Neuronal stem cell (in vitro differentiated cells): ENCODE measurements at regions not wholly inside any gene's neighbourhood (a gene's known extent, or its start where the extent isn't known, plus 50 kb on each side); places are given as distances from the start of the nearest gene placed in this dataset.

Source experiments
- DNase-seq: peaks from one replicate; pipeline ENCODE4 v3.0.0-alpha.2; 2013; ENCODE audit warnings: low spot score
- H2AFZ ChIP-seq: one replicate; pipeline ENCODE4 v1.6.1; 2013; ENCODE audit warnings: mild to moderate bottlenecking, low read length, inconsistent platforms
- H2AK5ac ChIP-seq: 2 replicates; pipeline ENCODE4 v1.6.1; 2013; ENCODE audit warnings: low read depth, mild to moderate bottlenecking, inconsistent platforms, low read length, moderate library complexity, mixed read lengths
- H2BK120ac ChIP-seq: 2 replicates; pipeline ENCODE4 v1.6.1; 2013; ENCODE audit warnings: low read depth, mild to moderate bottlenecking, inconsistent platforms, low read length, moderate library complexity, mixed read lengths
- H2BK12ac ChIP-seq: one replicate; pipeline ENCODE4 v1.6.1; 2013; ENCODE audit warnings: low read length, inconsistent platforms
- H2BK15ac ChIP-seq: 2 replicates; pipeline ENCODE4 v1.6.1; 2013; ENCODE audit warnings: mild to moderate bottlenecking, low read length, inconsistent platforms, mixed read lengths
- H2BK5ac ChIP-seq: one replicate; pipeline ENCODE4 v1.6.1; 2013; ENCODE audit warnings: inconsistent platforms, mild to moderate bottlenecking, low read length, moderate library complexity
- H3K14ac ChIP-seq: one replicate; pipeline ENCODE4 v1.6.1; 2013; ENCODE audit warnings: low read length, inconsistent platforms
- H3K18ac ChIP-seq: 2 replicates; pipeline ENCODE4 v1.6.1; 2013; ENCODE audit warnings: low read length, inconsistent platforms
- H3K23ac ChIP-seq: 2 replicates; pipeline ENCODE4 v1.6.1; 2013; ENCODE audit warnings: low read depth, mild to moderate bottlenecking, mixed read lengths, low read length, inconsistent platforms; ENCODE audit not compliant: poor library complexity
- H3K27ac ChIP-seq: replicated peaks from 3 replicates; pipeline ENCODE4 v1.5.1; 2013; ENCODE audit warnings: low read length, inconsistent platforms
- H3K27me3 ChIP-seq, 3 experiments: 2 replicates each; pipeline ENCODE4 v1.6.1; 2013; ENCODE audit warnings: low read length in 3 of 3, mild to moderate bottlenecking in 2 of 3, inconsistent platforms in 1 of 3, low read depth in 1 of 3, mixed read lengths in 1 of 3, moderate library complexity in 1 of 3; ENCODE audit not compliant: control insufficient read depth in 3 of 3, insufficient read depth in 3 of 3
- H3K36me3 ChIP-seq, 2 donors: replicated peaks in 1 of 2; 2 replicates each; pipeline ENCODE4 v1.6.1; 2013; ENCODE audit warnings: low read length in 2 of 2; ENCODE audit not compliant: control insufficient read depth in 2 of 2, insufficient read depth in 2 of 2
- H3K4ac ChIP-seq: 2 replicates; pipeline ENCODE4 v1.6.1; 2013; ENCODE audit warnings: inconsistent platforms, mild to moderate bottlenecking, low read length, moderate library complexity
- H3K4me1 ChIP-seq, 2 donors: 1 replicate in 1 of 2; 2 replicates in 1 of 2; pipeline ENCODE4 v1.6.1; 2013; ENCODE audit warnings: low read length in 2 of 2, low read depth in 1 of 2; ENCODE audit not compliant: control insufficient read depth in 2 of 2, insufficient read depth in 1 of 2
- H3K4me2 ChIP-seq: one replicate; pipeline ENCODE4 v1.6.1; 2013; ENCODE audit warnings: mild to moderate bottlenecking, low read length, inconsistent platforms; ENCODE audit not compliant: insufficient read depth, poor library complexity, severe bottlenecking
- H3K4me3 ChIP-seq, 2 donors: 2 replicates each; pipeline ENCODE4 v1.5.1; 2013; ENCODE audit warnings: low read length in 2 of 2, mild to moderate bottlenecking in 2 of 2, inconsistent platforms in 1 of 2, moderate library complexity in 1 of 2
- H3K79me1 ChIP-seq: one replicate; pipeline ENCODE4 v1.6.1; 2013; ENCODE audit warnings: low read depth, mild to moderate bottlenecking, inconsistent platforms, low read length, moderate library complexity
- H3K9ac ChIP-seq: one replicate; pipeline ENCODE4 v1.6.1; 2013; ENCODE audit warnings: mild to moderate bottlenecking, low read depth, low read length, inconsistent platforms; ENCODE audit not compliant: poor library complexity
- H3K9me3 ChIP-seq, 2 donors: replicated peaks in 1 of 2; 2 replicates each; pipeline versions ENCODE3 to v1.6.1; 2013; ENCODE audit warnings: low read length in 2 of 2, mild to moderate bottlenecking in 2 of 2, inconsistent platforms in 1 of 2, low read depth in 1 of 2, mixed read lengths in 1 of 2, moderate library complexity in 1 of 2; ENCODE audit not compliant: control insufficient read depth in 2 of 2, insufficient read depth in 1 of 2
- H4K8ac ChIP-seq: one replicate; pipeline ENCODE4 v1.6.1; 2013; ENCODE audit warnings: low read depth, mild to moderate bottlenecking, inconsistent platforms, low read length, moderate library complexity
- H4K91ac ChIP-seq: one replicate; pipeline ENCODE4 v1.6.1; 2013; ENCODE audit warnings: low read length, low read depth, mild to moderate bottlenecking, inconsistent platforms; ENCODE audit not compliant: poor library complexity
- WGBS, 2 donors: extraction: QIAGEN DNeasy Blood & Tissue Kit; methylation state at CpG; one replicate each; pipeline ENCODE4 v1.1.7; 2013; ENCODE audit warnings: missing lambda C conversion rate in 2 of 2, mixed read lengths in 1 of 2; ENCODE audit not compliant: insufficient read length in 2 of 2, insufficient replicate concordance in 1 of 2; ENCODE audit errors: extremely low coverage in 2 of 2; 5-methylcytosine and 5-hydroxymethylcytosine counted together

DNA sequence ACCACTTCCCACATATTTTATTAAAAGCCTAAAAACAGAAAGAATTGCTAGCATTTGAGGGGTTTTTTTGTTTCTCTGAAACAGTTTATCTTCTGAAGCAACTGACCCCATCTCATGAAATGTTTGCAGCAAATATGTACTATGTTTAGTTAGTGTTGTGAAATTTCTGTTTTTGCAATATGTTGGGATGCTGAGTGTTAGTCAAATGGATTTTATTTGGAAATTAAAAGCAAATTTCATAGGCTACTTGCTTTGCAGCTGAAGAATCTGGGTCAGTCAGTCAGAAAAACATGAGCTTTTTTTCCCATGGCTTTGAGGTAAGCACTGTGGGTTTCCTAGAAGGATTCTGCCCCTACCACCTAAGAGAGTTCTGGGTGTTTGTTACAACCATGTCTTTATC lies 184.9 kb upstream of the DKK2 start:
- H3K27me3 ChIP-seq, result no peaks in the 10 kb centered on the region
- no peak overlapping the region for H2AK5ac ChIP-seq
- no peak overlapping the region for H3K4me3 ChIP-seq
- no peak overlapping the region for H2BK15ac ChIP-seq
- no peak overlapping the region for H3K18ac ChIP-seq
- H3K36me3 ChIP-seq, result no peaks in the 10 kb centered on the region
- H2AFZ ChIP-seq, result no peak overlapping the region
- H3K9me3 ChIP-seq, result no peaks in the 10 kb centered on the region
- no peak overlapping the region for H3K14ac ChIP-seq
- H3K4me1 ChIP-seq, result no peaks in the 10 kb centered on the region
- no peak for DNase-seq
- H3K23ac ChIP-seq, result no peak overlapping the region
- H4K91ac ChIP-seq, result no peak overlapping the region
- no peak overlapping the region for H4K8ac ChIP-seq
- H3K27ac ChIP-seq, result no peak overlapping the region
- no peak overlapping the region for H3K4me2 ChIP-seq
- H2BK12ac ChIP-seq, result no peak overlapping the region
- H2BK120ac ChIP-seq, result no peak overlapping the region
- H3K4ac ChIP-seq, result no peak overlapping the region
- no peak overlapping the region for H2BK5ac ChIP-seq
- H3K79me1 ChIP-seq, result no peaks in the 10 kb centered on the region
- H3K9ac ChIP-seq, result no peak overlapping the region

- no peak overlapping the region for H3K4ac ChIP-seq
- H3K23ac ChIP-seq, result no peak overlapping the region
- no peaks in the 10 kb centered on the region for H3K27me3 ChIP-seq
- H3K9me3 ChIP-seq, result no peaks in the 10 kb centered on the region
- no peak overlapping the region for H2BK15ac ChIP-seq
- no peak overlapping the region for H2BK5ac ChIP-seq
- no peaks in the 10 kb centered on the region for H3K36me3 ChIP-seq
- H3K4me2 ChIP-seq, result no peak overlapping the region
- no peak overlapping the region for H2BK120ac ChIP-seq
- no peak overlapping the region for H3K9ac ChIP-seq
- no peaks in the 10 kb centered on the region for H3K79me1 ChIP-seq
- H2AFZ ChIP-seq, result no peak overlapping the region
- no peak overlapping the region for H2AK5ac ChIP-seq
- H4K8ac ChIP-seq, result no peak overlapping the region
- no peak for DNase-seq
- no peak overlapping the region for H3K4me3 ChIP-seq
- H3K14ac ChIP-seq, result no peak overlapping the region
- no peaks in the 10 kb centered on the region for H3K4me1 ChIP-seq
- no peak overlapping the region for H3K18ac ChIP-seq
- WGBS, 2 donors, result no CpG with 5 or more reads among the region's 1 CpG
- H3K27ac ChIP-seq, result no peak overlapping the region
- H2BK12ac ChIP-seq, result no peak overlapping the region
- no peak overlapping the region for H4K91ac ChIP-seq
These were observed 183.6 kb upstream of the DKK2 start for GRCh38 chr4:107219681-107220080.

GRCh38 chr4:107216379-107216778 lies 180.3 kb upstream of the DKK2 start:
- H3K4me1 ChIP-seq, result no peaks in the 10 kb centered on the region
- no peak overlapping the region for H4K8ac ChIP-seq
- H3K79me1 ChIP-seq, result no peaks in the 10 kb centered on the region
- H3K36me3 ChIP-seq, result no peaks in the 10 kb centered on the region
- no peak overlapping the region for H4K91ac ChIP-seq
- H3K27me3 ChIP-seq, result no peaks in the 10 kb centered on the region
- H2BK120ac ChIP-seq, result no peak overlapping the region
- no peak overlapping the region for H3K14ac ChIP-seq
- no peak for DNase-seq
- no peak overlapping the region for H2AK5ac ChIP-seq
- no peak overlapping the region for H3K4ac ChIP-seq
- H3K9me3 ChIP-seq, result no peaks in the 10 kb centered on the region
- no peak overlapping the region for H3K4me2 ChIP-seq
- no peak overlapping the region for H3K4me3 ChIP-seq
- H3K27ac ChIP-seq, result no peak overlapping the region
- no peak overlapping the region for H2AFZ ChIP-seq
- no peak overlapping the region for H2BK12ac ChIP-seq
- H3K23ac ChIP-seq, result no peak overlapping the region
- H2BK5ac ChIP-seq, result no peak overlapping the region
- no peak overlapping the region for H2BK15ac ChIP-seq
- no peak overlapping the region for H3K9ac ChIP-seq
- H3K18ac ChIP-seq, result no peak overlapping the region

DNA sequence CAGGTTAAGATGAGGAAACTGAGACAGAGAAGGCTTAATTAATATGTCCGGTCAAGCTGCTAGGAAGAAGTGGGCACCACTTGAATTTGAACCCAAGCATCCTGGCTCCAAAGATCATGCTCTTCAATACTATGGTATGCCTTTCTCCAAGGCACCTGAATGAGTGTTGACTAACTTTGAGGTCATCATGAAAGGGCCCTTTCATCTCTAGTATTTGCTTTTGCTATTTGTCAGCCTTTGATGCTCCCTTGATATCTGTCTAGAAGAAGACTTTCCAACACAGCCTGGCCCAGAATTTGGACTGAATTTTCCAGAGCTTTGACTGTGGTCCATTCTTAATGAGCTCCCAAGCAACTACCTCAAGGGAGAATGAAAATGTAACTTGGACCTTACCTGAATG lies 179.1 kb upstream of the DKK2 start:
- no CpG with 5 or more reads among the region's 1 CpG for WGBS, 2 donors
- Histone ChIP-seq H3K36me3 (no peaks in the 10 kb centered on the region), H2BK12ac (no peak overlapping the region), H2BK5ac (no peak overlapping the region), H3K4me2 (no peak overlapping the region), H4K8ac (no peak overlapping the region), H3K9ac (no peak overlapping the region), H3K14ac (no peak overlapping the region), H2AK5ac (no peak overlapping the region), H3K9me3 (no peaks in the 10 kb centered on the region), H3K4me1 (peaks cover 0 to 5% of the 10 kb centered on the region in 2 donors), H3K79me1 (no peaks in the 10 kb centered on the region), H3K23ac (no peak overlapping the region), H2BK15ac (no peak overlapping the region), H2BK120ac (no peak overlapping the region), H3K27me3 (no peaks in the 10 kb centered on the region), H3K18ac (no peak overlapping the region), H2AFZ (no peak overlapping the region), H4K91ac (no peak overlapping the region), H3K4me3 (no peak overlapping the region), H3K4ac (no peak overlapping the region), H3K27ac (no peak overlapping the region)
- DNase-seq, result no peak
